HepG2 (cell line): ENCODE measurements at regions not wholly inside any gene's neighbourhood (a gene's known extent, or its start where the extent isn't known, plus 50 kb on each side); places are given as distances from the start of the nearest gene placed in this dataset.

Experiments used
- AKAP8 ChIP-seq: sonication (generic); formaldehyde crosslinking; IDR thresholded peaks from 2 replicates; pipeline ENCODE4 v1.5.1; 2020; ENCODE audit warnings: mild to moderate bottlenecking, missing genetic modification reagents
- BORCS8-MEF2B ChIP-seq: sonication (generic); formaldehyde crosslinking; IDR thresholded peaks from 2 replicates; pipeline ENCODE4 v1.8.0; 2022; ENCODE audit warnings: mild to moderate bottlenecking, missing genetic modification reagents
- ERF ChIP-seq: IDR thresholded peaks from 2 replicates; pipeline ENCODE4 v1.6.1; 2018; ENCODE audit warnings: missing biosample characterization, missing genetic modification reagents
- FOXA1 ChIP-seq, 2 experiments: fragments of 450-650 bp in 1 of 2; sonication (generic) in 1 of 2; formaldehyde crosslinking in 1 of 2; IDR thresholded peaks; 2 replicates each; pipeline versions ENCODE4 v1.4.0 to v1.6.1; 2016 to 2020; ENCODE audit warnings: missing genetic modification reagents in 1 of 2
- HNF4G ChIP-seq, 2 experiments: sonication (generic) in 1 of 2; formaldehyde crosslinking in 1 of 2; IDR thresholded peaks; 2 replicates each; pipeline versions ENCODE4 v1.4.0 to v1.6.1; 2011 to 2020; ENCODE audit warnings: borderline replicate concordance in 2 of 2, low read depth in 2 of 2, mild to moderate bottlenecking in 2 of 2, low read length in 1 of 2, missing genetic modification reagents in 1 of 2, moderate library complexity in 1 of 2
- HOXA5 ChIP-seq: sonication (generic); formaldehyde crosslinking; IDR thresholded peaks from 2 replicates; pipeline ENCODE4 v1.4.0; 2020; ENCODE audit warnings: missing genetic modification reagents
- MAF1 ChIP-seq: sonication (generic); formaldehyde crosslinking; IDR thresholded peaks from 2 replicates; pipeline ENCODE4 v1.5.0; 2020; ENCODE audit warnings: missing genetic modification reagents, borderline replicate concordance
- MAZ ChIP-seq, 2 experiments: sonication (generic) in 1 of 2; formaldehyde crosslinking in 1 of 2; IDR thresholded peaks; 2 replicates each; pipeline versions ENCODE4 v1.5.0 to v1.6.1; 2012 to 2020; ENCODE audit warnings: low read depth in 2 of 2, mild to moderate bottlenecking in 2 of 2, borderline replicate concordance in 1 of 2, improper control_type of control experiment in 1 of 2, low read length in 1 of 2, missing genetic modification reagents in 1 of 2, moderate library complexity in 1 of 2
- MTA3 ChIP-seq: sonication (generic); formaldehyde crosslinking; IDR thresholded peaks from 2 replicates; pipeline ENCODE4 v1.4.0; 2020; ENCODE audit warnings: missing genetic modification reagents
- POLR2AphosphoS2 ChIP-seq: IDR thresholded peaks from 2 replicates; pipeline ENCODE4 v1.6.1; 2011; ENCODE audit warnings: low read depth, low read length, improper control_type of control experiment
- POLR2G ChIP-seq: fragments of 200-400 bp; formaldehyde crosslinking; IDR thresholded peaks from 2 replicates; pipeline ENCODE4 v1.6.1; 2018; ENCODE audit warnings: mild to moderate bottlenecking, low read depth, low read length, moderate library complexity
- ZMYM3 ChIP-seq: sonication (generic); formaldehyde crosslinking; IDR thresholded peaks from 2 replicates; pipeline ENCODE4 v1.5.1; 2020; ENCODE audit warnings: mild to moderate bottlenecking, missing genetic modification reagents
- ZNF12 ChIP-seq: sonication (generic); formaldehyde crosslinking; IDR thresholded peaks from 2 replicates; pipeline ENCODE4 v1.5.0; 2020; ENCODE audit warnings: missing genetic modification reagents
- ZNF138 ChIP-seq: sonication (generic); formaldehyde crosslinking; IDR thresholded peaks from 2 replicates; pipeline ENCODE4 v1.5.0; 2020; ENCODE audit warnings: mild to moderate bottlenecking, low read depth, missing genetic modification reagents
- ZNF660 ChIP-seq: sonication (generic); formaldehyde crosslinking; IDR thresholded peaks from 2 replicates; pipeline ENCODE4 v1.5.1; 2020; ENCODE audit warnings: mild to moderate bottlenecking, low read depth, missing genetic modification reagents, borderline replicate concordance
- TF ChIP-seq, protein P1 (sequence below): sonication (generic); formaldehyde crosslinking; IDR thresholded peaks from 2 replicates; pipeline ENCODE4 v1.4.0; 2020; ENCODE audit warnings: low read depth, missing genetic modification reagents
- TF ChIP-seq, protein P2 (sequence below): sonication (generic); formaldehyde crosslinking; IDR thresholded peaks from 2 replicates; pipeline ENCODE4 v1.5.0; 2020; ENCODE audit warnings: mild to moderate bottlenecking, missing genetic modification reagents
- TF ChIP-seq, protein P3 (sequence below): sonication (generic); formaldehyde crosslinking; IDR thresholded peaks from 2 replicates; pipeline ENCODE4 v1.8.1; 2023; ENCODE audit warnings: mild to moderate bottlenecking, missing genetic modification reagents
- TF ChIP-seq, protein P4 (sequence below): sonication (generic); formaldehyde crosslinking; IDR thresholded peaks from 2 replicates; pipeline ENCODE4 v1.4.0; 2020; ENCODE audit warnings: missing genetic modification reagents

DNA sequence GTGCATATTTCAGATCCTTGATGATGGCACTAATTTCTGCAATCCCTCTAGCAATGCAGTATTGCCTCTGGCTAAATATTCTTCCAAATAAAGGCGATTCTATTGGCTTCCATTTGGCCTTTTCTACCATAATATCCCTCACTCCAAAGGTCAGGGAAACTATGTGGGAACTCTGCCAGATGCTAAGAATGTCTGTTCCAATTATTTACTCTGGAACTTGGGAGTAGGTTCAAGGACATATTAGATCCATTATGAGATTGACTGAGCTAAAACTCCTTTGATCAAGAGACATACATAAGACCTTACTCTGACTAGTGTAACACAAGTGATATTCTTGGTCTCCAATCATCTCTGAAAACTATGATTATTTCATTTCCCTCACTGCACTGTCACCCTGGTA, 674.5 kb upstream of the NECTIN3 start (continued):
- TF ChIP-seq ZNF660 (CRISPR knock-in tag) (no peak), MAF1 (CRISPR knock-in tag) (no peak), BORCS8-MEF2B (no peak), ZNF12 (peak; percentile 45; the same call in 1 of the 2 replicates), POLR2AphosphoS2 (no peak), AKAP8 (CRISPR knock-in tag) (no peak), ZMYM3 (CRISPR knock-in tag) (no peak), MAZ (IDR thresholded peaks at IDR 0.05; ENCODE audit: borderline replicate concordance, low read depth, low read length) (no peak), MAZ (CRISPR knock-in tag; IDR thresholded peaks at IDR 0.05; ENCODE audit: low read depth) (no peak), ERF (CRISPR knock-in tag) (peak; percentile 53; the same call in 1 of the 2 replicates), ZNF138 (CRISPR knock-in tag) (no peak), POLR2G (no peak), FOXA1 (IDR thresholded peaks at IDR 0.05) (no peak), FOXA1 (CRISPR knock-in tag; IDR thresholded peaks at IDR 0.05) (peak; percentile 69), HOXA5 (no peak), MTA3 (no peak), HNF4G (IDR thresholded peaks at IDR 0.05; ENCODE audit: borderline replicate concordance, low read depth, low read length) (peak; percentile 83), HNF4G (CRISPR knock-in tag; IDR thresholded peaks at IDR 0.05; ENCODE audit: borderline replicate concordance, low read depth) (no peak; the same call in 1 of the 2 replicates)
- TF ChIP-seq, protein P1, sequence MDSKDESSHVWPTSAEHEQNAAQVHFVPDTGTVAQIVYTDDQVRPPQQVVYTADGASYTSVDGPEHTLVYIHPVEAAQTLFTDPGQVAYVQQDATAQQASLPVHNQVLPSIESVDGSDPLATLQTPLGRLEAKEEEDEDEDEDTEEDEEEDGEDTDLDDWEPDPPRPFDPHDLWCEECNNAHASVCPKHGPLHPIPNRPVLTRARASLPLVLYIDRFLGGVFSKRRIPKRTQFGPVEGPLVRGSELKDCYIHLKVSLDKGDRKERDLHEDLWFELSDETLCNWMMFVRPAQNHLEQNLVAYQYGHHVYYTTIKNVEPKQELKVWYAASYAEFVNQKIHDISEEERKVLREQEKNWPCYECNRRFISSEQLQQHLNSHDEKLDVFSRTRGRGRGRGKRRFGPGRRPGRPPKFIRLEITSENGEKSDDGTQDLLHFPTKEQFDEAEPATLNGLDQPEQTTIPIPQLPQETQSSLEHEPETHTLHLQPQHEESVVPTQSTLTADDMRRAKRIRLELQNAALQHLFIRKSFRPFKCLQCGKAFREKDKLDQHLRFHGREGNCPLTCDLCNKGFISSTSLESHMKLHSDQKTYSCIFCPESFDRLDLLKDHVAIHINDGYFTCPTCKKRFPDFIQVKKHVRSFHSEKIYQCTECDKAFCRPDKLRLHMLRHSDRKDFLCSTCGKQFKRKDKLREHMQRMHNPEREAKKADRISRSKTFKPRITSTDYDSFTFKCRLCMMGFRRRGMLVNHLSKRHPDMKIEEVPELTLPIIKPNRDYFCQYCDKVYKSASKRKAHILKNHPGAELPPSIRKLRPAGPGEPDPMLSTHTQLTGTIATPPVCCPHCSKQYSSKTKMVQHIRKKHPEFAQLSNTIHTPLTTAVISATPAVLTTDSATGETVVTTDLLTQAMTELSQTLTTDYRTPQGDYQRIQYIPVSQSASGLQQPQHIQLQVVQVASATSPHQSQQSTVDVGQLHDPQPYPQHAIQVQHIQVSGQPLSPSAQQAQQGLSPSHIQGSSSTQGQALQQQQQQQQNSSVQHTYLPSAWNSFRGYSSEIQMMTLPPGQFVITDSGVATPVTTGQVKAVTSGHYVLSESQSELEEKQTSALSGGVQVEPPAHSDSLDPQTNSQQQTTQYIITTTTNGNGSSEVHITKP (CRISPR knock-in tag), result no peak
- TF ChIP-seq, protein P2, sequence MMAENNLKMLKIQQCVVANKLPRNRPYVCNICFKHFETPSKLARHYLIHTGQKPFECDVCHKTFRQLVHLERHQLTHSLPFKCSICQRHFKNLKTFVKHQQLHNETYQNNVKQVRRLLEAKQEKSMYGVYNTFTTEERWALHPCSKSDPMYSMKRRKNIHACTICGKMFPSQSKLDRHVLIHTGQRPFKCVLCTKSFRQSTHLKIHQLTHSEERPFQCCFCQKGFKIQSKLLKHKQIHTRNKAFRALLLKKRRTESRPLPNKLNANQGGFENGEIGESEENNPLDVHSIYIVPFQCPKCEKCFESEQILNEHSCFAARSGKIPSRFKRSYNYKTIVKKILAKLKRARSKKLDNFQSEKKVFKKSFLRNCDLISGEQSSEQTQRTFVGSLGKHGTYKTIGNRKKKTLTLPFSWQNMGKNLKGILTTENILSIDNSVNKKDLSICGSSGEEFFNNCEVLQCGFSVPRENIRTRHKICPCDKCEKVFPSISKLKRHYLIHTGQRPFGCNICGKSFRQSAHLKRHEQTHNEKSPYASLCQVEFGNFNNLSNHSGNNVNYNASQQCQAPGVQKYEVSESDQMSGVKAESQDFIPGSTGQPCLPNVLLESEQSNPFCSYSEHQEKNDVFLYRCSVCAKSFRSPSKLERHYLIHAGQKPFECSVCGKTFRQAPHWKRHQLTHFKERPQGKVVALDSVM (CRISPR knock-in tag), result no peak
- TF ChIP-seq, protein P3, sequence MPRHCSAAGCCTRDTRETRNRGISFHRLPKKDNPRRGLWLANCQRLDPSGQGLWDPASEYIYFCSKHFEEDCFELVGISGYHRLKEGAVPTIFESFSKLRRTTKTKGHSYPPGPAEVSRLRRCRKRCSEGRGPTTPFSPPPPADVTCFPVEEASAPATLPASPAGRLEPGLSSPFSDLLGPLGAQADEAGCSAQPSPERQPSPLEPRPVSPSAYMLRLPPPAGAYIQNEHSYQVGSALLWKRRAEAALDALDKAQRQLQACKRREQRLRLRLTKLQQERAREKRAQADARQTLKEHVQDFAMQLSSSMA (CRISPR knock-in tag), result no peak
- TF ChIP-seq, protein P4, sequence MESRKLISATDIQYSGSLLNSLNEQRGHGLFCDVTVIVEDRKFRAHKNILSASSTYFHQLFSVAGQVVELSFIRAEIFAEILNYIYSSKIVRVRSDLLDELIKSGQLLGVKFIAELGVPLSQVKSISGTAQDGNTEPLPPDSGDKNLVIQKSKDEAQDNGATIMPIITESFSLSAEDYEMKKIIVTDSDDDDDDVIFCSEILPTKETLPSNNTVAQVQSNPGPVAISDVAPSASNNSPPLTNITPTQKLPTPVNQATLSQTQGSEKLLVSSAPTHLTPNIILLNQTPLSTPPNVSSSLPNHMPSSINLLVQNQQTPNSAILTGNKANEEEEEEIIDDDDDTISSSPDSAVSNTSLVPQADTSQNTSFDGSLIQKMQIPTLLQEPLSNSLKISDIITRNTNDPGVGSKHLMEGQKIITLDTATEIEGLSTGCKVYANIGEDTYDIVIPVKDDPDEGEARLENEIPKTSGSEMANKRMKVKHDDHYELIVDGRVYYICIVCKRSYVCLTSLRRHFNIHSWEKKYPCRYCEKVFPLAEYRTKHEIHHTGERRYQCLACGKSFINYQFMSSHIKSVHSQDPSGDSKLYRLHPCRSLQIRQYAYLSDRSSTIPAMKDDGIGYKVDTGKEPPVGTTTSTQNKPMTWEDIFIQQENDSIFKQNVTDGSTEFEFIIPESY (CRISPR knock-in tag), result no peak
